ENCODE measurements at regions not wholly inside any gene's neighbourhood (a gene's known extent, or its start where the extent isn't known, plus 50 kb on each side); places are given as distances from the start of the nearest gene placed in this dataset.
A peak's percentile ranks its signal among the peaks of the same experiment; 100 is the strongest.
"Not testable (repeated sequence)": the region's sequence is repeated elsewhere in the genome, so short reads cannot be mapped to it uniquely, and the experiment has no call there.

GRCh38 chr4:153079857-153080391, 124.3 kb upstream of the TRIM2 start:
- no peak for DNase-seq

GRCh38 chr4:153081006-153081580, 123.2 kb upstream of the TRIM2 start:
- DNase-seq: no peak

GRCh38 chr4:153081693-153082092, 122.5 kb upstream of the TRIM2 start:
- DNase-seq: no peak

- DNase-seq: no peak
Observed at GRCh38 chr4:153082322-153083301, 121.6 kb upstream of the TRIM2 start.

GRCh38 chr4:153083447-153083947, 120.7 kb upstream of the TRIM2 start:
- DNase-seq: peak; percentile 68 to 71

GRCh38 chr4:153084224-153084979, 119.8 kb upstream of the TRIM2 start:
- DNase-seq: no peak

- DNase-seq: peak; percentile 21 to 46
Observed at GRCh38 chr4:153084980-153085630, 119.1 kb upstream of the TRIM2 start.

GRCh38 chr4:153087671-153088194, 116.5 kb upstream of the TRIM2 start:
- DNase-seq: no peak

- DNase-seq: no peak
Observed at GRCh38 chr4:153089742-153090141, 114.5 kb upstream of the TRIM2 start.

- no peak for DNase-seq
Observed at GRCh38 chr4:153090181-153090580, 114.1 kb upstream of the TRIM2 start.

- DNase-seq: no peak
Observed at GRCh38 chr4:153090670-153091385, 113.4 kb upstream of the TRIM2 start.

- DNase-seq: no peak
Observed at GRCh38 chr4:153093396-153093795, 110.8 kb upstream of the TRIM2 start.

GRCh38 chr4:153093802-153094201, 110.4 kb upstream of the TRIM2 start:
- no peak for DNase-seq

- DNase-seq: no peak
Observed at GRCh38 chr4:153094435-153094834, 109.8 kb upstream of the TRIM2 start.

- DNase-seq: no peak
Observed at GRCh38 chr4:153095448-153096204, 108.6 kb upstream of the TRIM2 start.

- no peak for DNase-seq
Observed at GRCh38 chr4:153096344-153096743, 107.9 kb upstream of the TRIM2 start.

- DNase-seq: no peak
Observed at GRCh38 chr4:153098427-153098826, 105.8 kb upstream of the TRIM2 start.

GRCh38 chr4:153099391-153100140, 104.7 kb upstream of the TRIM2 start:
- DNase-seq: no peak

GRCh38 chr4:153106736-153107135, 97.5 kb upstream of the TRIM2 start:
- not testable (repeated sequence) for DNase-seq

GRCh38 chr4:153107246-153107645, 97.0 kb upstream of the TRIM2 start:
- no peak for DNase-seq
